IMR-90 (cell line): ENCODE measurements at regions not wholly inside any gene's neighbourhood (a gene's known extent, or its start where the extent isn't known, plus 50 kb on each side); places are given as distances from the start of the nearest gene placed in this dataset.

Source experiments
- ATAC-seq: fragments of 200-7000 bp; cut with Tn5 transposase; 2 replicates; pipeline ENCODE4 v1.9.1; 2020; ENCODE audit warnings: low read depth, mild to moderate bottlenecking, moderate library complexity
- BruUV-seq: library from RNA; stranded (reverse); fragments of 400-500 nt; replicated peaks from 2 replicates; lab custom pipeline; 2021; lab: Mats Ljungman, UMichigan
- CTCF ChIA-PET: fragments of 300-600 bp; formaldehyde crosslinking; extraction: SDS; loops from one replicate; lab custom pipeline; 2021; ENCODE audit warnings: antibody characterized with exemption; lab: Yijun Ruan, JAX
- POLR2A ChIA-PET: fragments of 300-600 bp; sonication (Branson Sonifier 250); formaldehyde crosslinking; loops from one replicate; lab custom pipeline; 2022; ENCODE audit warnings: antibody characterized with exemption; ENCODE audit not compliant: unreplicated experiment; lab: Charles Lee
- DNase-seq: peaks from one replicate; pipeline ENCODE4 v3.0.0; 2013
- H2AFZ ChIP-seq: replicated peaks from 2 replicates; pipeline ENCODE3; 2013; ENCODE audit warnings: low read length, mild to moderate bottlenecking; ENCODE audit not compliant: poor library complexity
- H2AK5ac ChIP-seq: 2 replicates; pipeline ENCODE4 v1.6.1; 2013; ENCODE audit warnings: low read depth, low read length, inconsistent platforms
- H2AK9ac ChIP-seq: replicated peaks from 2 replicates; pipeline ENCODE3; 2013; ENCODE audit warnings: mild to moderate bottlenecking, low read depth, low read length, moderate library complexity; ENCODE audit not compliant: poor library complexity
- H2BK120ac ChIP-seq: 2 replicates; pipeline ENCODE4 v1.6.1; 2013; ENCODE audit warnings: low read depth, low read length, inconsistent platforms
- H2BK15ac ChIP-seq: 3 replicates; pipeline ENCODE4 v1.6.1; 2013; ENCODE audit warnings: low read depth, low read length, inconsistent platforms
- H2BK20ac ChIP-seq: 2 replicates; pipeline ENCODE4 v1.6.1; 2013; ENCODE audit warnings: low read depth, mild to moderate bottlenecking, inconsistent platforms, low read length, moderate library complexity
- H2BK5ac ChIP-seq: 2 replicates; pipeline ENCODE4 v1.6.1; 2013; ENCODE audit warnings: mild to moderate bottlenecking, low read depth, low read length, inconsistent platforms; ENCODE audit not compliant: poor library complexity, severe bottlenecking
- H3K14ac ChIP-seq: replicated peaks from 2 replicates; pipeline ENCODE4 v1.6.1; 2013; ENCODE audit warnings: low read depth, low read length, inconsistent platforms
- H3K18ac ChIP-seq: 2 replicates; pipeline ENCODE4 v1.6.1; 2013; ENCODE audit warnings: low read depth, low read length, control low read depth
- H3K23ac ChIP-seq: 2 replicates; pipeline ENCODE4 v1.6.1; 2013; ENCODE audit warnings: low read depth, low read length, inconsistent platforms
- H3K27ac ChIP-seq: 2 replicates; pipeline ENCODE4 v1.5.1; 2013; ENCODE audit warnings: mild to moderate bottlenecking, control low read depth, low read length; ENCODE audit not compliant: insufficient read depth
- H3K27me3 ChIP-seq: 2 replicates; pipeline ENCODE4 v1.6.1; 2013; ENCODE audit warnings: low read length; ENCODE audit not compliant: control insufficient read depth, insufficient read depth
- H3K36me3 ChIP-seq: 2 replicates; pipeline ENCODE4 v1.6.1; 2013; ENCODE audit warnings: low read length, mixed read lengths; ENCODE audit not compliant: control insufficient read depth, insufficient read depth
- H3K4ac ChIP-seq: 2 replicates; pipeline ENCODE4 v1.6.1; 2013; ENCODE audit warnings: low read depth, low read length, inconsistent platforms
- H3K4me1 ChIP-seq: 2 replicates; pipeline ENCODE4 v1.6.1; 2013; ENCODE audit warnings: low read length, mixed read lengths; ENCODE audit not compliant: control insufficient read depth, insufficient read depth
- H3K4me2 ChIP-seq: 2 replicates; pipeline ENCODE4 v1.6.1; 2013; ENCODE audit warnings: low read depth, mild to moderate bottlenecking, control low read depth, low read length, moderate library complexity
- H3K4me3 ChIP-seq: 2 replicates; pipeline ENCODE4 v1.5.1; 2013; ENCODE audit warnings: low read depth, mild to moderate bottlenecking, control low read depth, low read length, moderate library complexity; ENCODE audit not compliant: insufficient read depth
- H3K56ac ChIP-seq: 2 replicates; pipeline ENCODE4 v1.6.1; 2013; ENCODE audit warnings: low read length, inconsistent platforms; ENCODE audit not compliant: insufficient read depth; ENCODE audit errors: extremely low read depth
- H3K79me1 ChIP-seq, 2 experiments: 2 replicates each; pipeline ENCODE4 v1.6.1; 2013; ENCODE audit warnings: low read length in 2 of 2, inconsistent platforms in 1 of 2, low read depth in 1 of 2
- H3K9ac ChIP-seq: 2 replicates; pipeline ENCODE4 v1.6.1; 2013; ENCODE audit warnings: low read depth, low read length, control low read depth
- H3K9me1 ChIP-seq: 2 replicates; pipeline ENCODE4 v1.6.1; 2013; ENCODE audit warnings: low read length, inconsistent platforms; ENCODE audit not compliant: insufficient read depth
- H3K9me3 ChIP-seq: 2 replicates; pipeline ENCODE4 v1.6.1; 2013; ENCODE audit warnings: low read length; ENCODE audit not compliant: control insufficient read depth, insufficient read depth
- H4K20me1 ChIP-seq: 2 replicates; pipeline ENCODE4 v1.6.1; 2013; ENCODE audit warnings: low read length, inconsistent platforms; ENCODE audit not compliant: insufficient read depth
- H4K5ac ChIP-seq: 2 replicates; pipeline ENCODE4 v1.6.1; 2013; ENCODE audit warnings: mild to moderate bottlenecking, low read depth, low read length, control low read depth
- H4K8ac ChIP-seq, 2 experiments: 2 replicates each; pipeline ENCODE4 v1.6.1; 2013; ENCODE audit warnings: low read depth in 2 of 2, low read length in 2 of 2, control low read depth in 1 of 2, inconsistent platforms in 1 of 2
- H4K91ac ChIP-seq: 2 replicates; pipeline ENCODE4 v1.6.1; 2013; ENCODE audit warnings: low read depth, low read length, inconsistent platforms; ENCODE audit not compliant: insufficient read depth
- CEBPB ChIP-seq: IDR thresholded peaks from 2 replicates; pipeline ENCODE4 v1.6.1; 2012; ENCODE audit warnings: low read depth, low read length, improper control_type of control experiment
- CHD1 ChIP-seq: IDR thresholded peaks from 2 replicates; pipeline ENCODE4 v1.6.1; 2012; ENCODE audit warnings: low read depth, low read length, improper control_type of control experiment
- CTCF ChIP-seq: conservative IDR thresholded peaks from 2 replicates; pipeline ENCODE4 v1.5.1; 2012; ENCODE audit warnings: mild to moderate bottlenecking, low read depth, low read length, improper control_type of control experiment
- MAZ ChIP-seq: IDR thresholded peaks from 2 replicates; pipeline ENCODE4 v1.6.1; 2012; ENCODE audit warnings: low read depth, mild to moderate bottlenecking, low read length, improper control_type of control experiment, moderate library complexity, borderline replicate concordance
- MXI1 ChIP-seq: IDR thresholded peaks from 2 replicates; pipeline ENCODE4 v1.6.1; 2012; ENCODE audit warnings: low read depth, mild to moderate bottlenecking, low read length, moderate library complexity, borderline replicate concordance
- POLR2A ChIP-seq: IDR thresholded peaks from 2 replicates; pipeline ENCODE4 v1.6.1; 2012; ENCODE audit warnings: mild to moderate bottlenecking, low read depth, low read length
- RAD21 ChIP-seq: IDR thresholded peaks from 2 replicates; pipeline ENCODE4 v1.6.1; 2012; ENCODE audit warnings: low read length, improper control_type of control experiment
- RCOR1 ChIP-seq: IDR thresholded peaks from 2 replicates; pipeline ENCODE4 v1.6.1; 2012; ENCODE audit warnings: mild to moderate bottlenecking, low read length, improper control_type of control experiment; ENCODE audit not compliant: insufficient replicate concordance
- SMC3 ChIP-seq: fragments of 150-350 bp; IDR thresholded peaks from 2 replicates; pipeline ENCODE4 v1.6.1; 2016; ENCODE audit warnings: low read depth, mild to moderate bottlenecking, antibody characterized with exemption, low read length, moderate library complexity
- USF2 ChIP-seq: fragments of 150-350 bp; IDR thresholded peaks from 2 replicates; pipeline ENCODE4 v1.6.1; 2017; ENCODE audit warnings: mild to moderate bottlenecking, antibody characterized with exemption, low read length, low read depth
- WGBS, 2 experiments: methylation state at CpG; one replicate each; pipeline versions ENCODE4 v1.1.5 to v1.1.7; 2013; ENCODE audit warnings: missing lambda C conversion rate in 2 of 2; ENCODE audit not compliant: insufficient read length in 1 of 2; ENCODE audit errors: extremely low coverage in 2 of 2; 5-methylcytosine and 5-hydroxymethylcytosine counted together
- dilution Hi-C: fragments of 300-500 bp; cut with HindIII; formaldehyde crosslinking; loops from one replicate; pipeline ENCODE4 v1.14.3; 2018; ENCODE audit warnings: low sequenced_read_pairs; ENCODE audit not compliant: unreplicated experiment
- in situ Hi-C: fragments of 300-500 bp; cut with MboI; formaldehyde crosslinking; loops from 3 replicates; pipeline ENCODE4 v1.14.3; 2019; ENCODE audit warnings: low sequenced_read_pairs, inconsistent platforms, mixed read lengths
- intact Hi-C: fragments of 100-400 bp; cut with micrococcal nuclease; formaldehyde crosslinking; loops from 2 replicates; pipeline ENCODE4 v1.10.0; 2022

GRCh38 chr1:170461762-170462384, 70.1 kb upstream of the GORAB start:
- WGBS, 2 experiments: no CpG with 5 or more reads among the region's 4 CpGs
- Histone ChIP-seq H2BK120ac (no peak overlapping the region), H2BK5ac (peak overlapping the region; percentile 14), H3K23ac (no peak overlapping the region), H2AFZ (no peak overlapping the region), H3K18ac (no peak overlapping the region), H2AK9ac (no peak overlapping the region), H3K27me3 (no peaks in the 10 kb centered on the region), H3K56ac (no peak overlapping the region), H3K9ac (no peak overlapping the region), H2BK20ac (no peak overlapping the region), H4K91ac (no peak overlapping the region), H3K4me2 (no peak overlapping the region), H3K9me3 (no peaks in the 10 kb centered on the region; the same call in 1 of the 2 replicates), H3K4ac (no peak overlapping the region), H3K4me3 (no peak overlapping the region), H3K36me3 (no peaks in the 10 kb centered on the region), H4K8ac (no peak overlapping the region), H2BK15ac (no peak overlapping the region; the same call in 2 of the 3 replicates), H3K79me1 (no peaks in the 10 kb centered on the region), H2AK5ac (no peak overlapping the region), H4K5ac (no peak overlapping the region), H3K27ac (no peak overlapping the region), H3K4me1 (0 out of 2 replicates have a peak, but pooled peaks cover 2% of the 10 kb centered on the region), H4K20me1 (no peaks in the 10 kb centered on the region), H3K9me1 (no peaks in the 10 kb centered on the region), H3K14ac (no peak overlapping the region)
- ChIA-PET POLR2A (no interaction called here), CTCF (no interaction called here)
- ATAC-seq (no peak), DNase-seq (peak; percentile 75)
- no peak for TF ChIP-seq MAZ
- TF ChIP-seq SMC3: no peak
- no peak for TF ChIP-seq RCOR1
- TF ChIP-seq MXI1: no peak
- no peak for TF ChIP-seq CHD1
- no peak for TF ChIP-seq POLR2A
- TF ChIP-seq CTCF: no peak
- TF ChIP-seq USF2: no peak
- TF ChIP-seq CEBPB: no peak
- TF ChIP-seq RAD21: no peak
- dilution Hi-C loops: no loop called here
- no TSS peak for BruUV-seq
- intact Hi-C loops: no loop called here
- in situ Hi-C loops: no loop called here
